Left lung (tissue), 4 donors: ENCODE measurements at regions not wholly inside any gene's neighbourhood (a gene's known extent, or its start where the extent isn't known, plus 50 kb on each side); places are given as distances from the start of the nearest gene placed in this dataset.

Experiments used
- ATAC-seq: fragments of 200-7000 bp; cut with Tn5 transposase; one replicate; pipeline ENCODE4 v1.9.1; 2020; ENCODE audit warnings: moderate library complexity
- DNase-seq, 4 donors: peaks; one replicate each; pipeline ENCODE4 v3.0.0-alpha.2; 2013 to 2020
- H3K27ac ChIP-seq, 2 donors: fragments of 200-600 bp; sonication (generic) in 1 of 2; one replicate each; pipeline versions ENCODE4 v1.5.0 to v1.8.0; 2020 to 2021
- H3K27me3 ChIP-seq, 2 donors: fragments of 200-600 bp; sonication (generic) in 1 of 2; one replicate each; pipeline versions ENCODE4 v1.5.0 to v1.8.0; 2020 to 2021
- H3K36me3 ChIP-seq, 2 donors: fragments of 200-600 bp; sonication (generic) in 1 of 2; one replicate each; pipeline versions ENCODE4 v1.5.0 to v1.8.0; 2020 to 2021
- H3K4me1 ChIP-seq, 2 donors: fragments of 200-600 bp; one replicate each; pipeline ENCODE4 v1.8.0; 2021
- H3K4me3 ChIP-seq, 2 donors: fragments of 200-600 bp; sonication (generic) in 1 of 2; one replicate each; pipeline versions ENCODE4 v1.5.0 to v1.8.0; 2020 to 2021; ENCODE audit warnings: mild to moderate bottlenecking in 1 of 2
- H3K9me3 ChIP-seq, 2 donors: fragments of 200-600 bp; sonication (generic) in 1 of 2; one replicate each; pipeline versions ENCODE4 v1.5.0 to v1.8.0; 2020 to 2021
- CTCF ChIP-seq, 2 donors: fragments of 200-600 bp; sonication (generic) in 1 of 2; IDR thresholded peaks; one replicate each; pipeline versions ENCODE4 v1.5.0 to v1.8.0; 2021; ENCODE audit warnings: antibody characterized with exemption in 2 of 2
- intact Hi-C, 2 donors: fragments of 100-400 bp; cut with DNase I; formaldehyde crosslinking; loops; one replicate each; pipeline versions ENCODE4 v1.11.2 to v1.14.2; 2022
- donor health status: DM: no; HTN: yes; CAD: no.
- donor health status: DM: no; HTN: no; CAD: no.

- no peaks in the 10 kb centered on the region for H3K36me3 ChIP-seq
- no peak for TF ChIP-seq CTCF (IDR thresholded peaks at IDR 0.05)
- peaks cover 5 to 22% of the 10 kb centered on the region in 2 donors for H3K4me1 ChIP-seq
- ATAC-seq = peak; percentile 30
- intact Hi-C loops = no loop called here
- no peaks in the 10 kb centered on the region for H3K9me3 ChIP-seq
- no peaks in the 10 kb centered on the region for H3K27me3 ChIP-seq
- no peak overlapping the region for H3K27ac ChIP-seq
- H3K4me3 ChIP-seq = no peak overlapping the region
- no peak for DNase-seq
Measured at GRCh38 chr13:33740134-33740538, 77.8 kb upstream of the RFC3 start.

GRCh38 chr13:33742321-33742720 is 75.6 kb upstream of the RFC3 start:
- no peak for TF ChIP-seq CTCF (IDR thresholded peaks at IDR 0.05)
- intact Hi-C loops = no loop called here
- Histone ChIP-seq H3K4me3 (no peak overlapping the region), H3K36me3 (no peaks in the 10 kb centered on the region), H3K27me3 (no peaks in the 10 kb centered on the region), H3K4me1 (peaks cover 5 to 32% of the 10 kb centered on the region in 2 donors), H3K27ac (no peak overlapping the region), H3K9me3 (no peaks in the 10 kb centered on the region)
- DNase-seq (no peak), ATAC-seq (no peak)

- no peak for TF ChIP-seq CTCF (IDR thresholded peaks at IDR 0.05)
- intact Hi-C loops = no loop called here
- Histone ChIP-seq H3K9me3 (no peaks in the 10 kb centered on the region), H3K4me3 (no peak overlapping the region), H3K27me3 (no peaks in the 10 kb centered on the region), H3K27ac (peak overlapping the region in 1 of 2 donors; percentile 20), H3K4me1 (peaks cover 5 to 32% of the 10 kb centered on the region in 2 donors), H3K36me3 (no peaks in the 10 kb centered on the region)
- DNase-seq (no peak), ATAC-seq (no peak)
Measured at GRCh38 chr13:33743438-33744368, 74.2 kb upstream of the RFC3 start.

GRCh38 chr13:33744589-33745369 is 73.2 kb upstream of the RFC3 start:
- intact Hi-C loops = no loop called here

More at GRCh38 chr13:33744589-33745369, 73.2 kb upstream of the RFC3 start:
- H3K36me3 ChIP-seq = no peaks in the 10 kb centered on the region
- DNase-seq = peak in 1 of 4 donors; percentile 10
- no peak for TF ChIP-seq CTCF (IDR thresholded peaks at IDR 0.05)
- peaks cover 5 to 32% of the 10 kb centered on the region in 2 donors for H3K4me1 ChIP-seq
- H3K9me3 ChIP-seq = no peaks in the 10 kb centered on the region
- no peak overlapping the region for H3K4me3 ChIP-seq
- ATAC-seq = peak; percentile 91
- peak overlapping the region; percentile 20 to 62 for H3K27ac ChIP-seq
- H3K27me3 ChIP-seq = no peaks in the 10 kb centered on the region
